ENCODE measurements at regions not wholly inside any gene's neighbourhood (a gene's known extent, or its start where the extent isn't known, plus 50 kb on each side); places are given as distances from the start of the nearest gene placed in this dataset.

- no peak overlapping the region for H2AFZ ChIP-seq (ENCODE audit: low read depth, low read length)
- no peaks in the 10 kb centered on the region for H3K9me3 ChIP-seq (ENCODE audit: insufficient read depth, low read length)
- peaks cover 40% of the 10 kb centered on the region for H3K27me3 ChIP-seq (ENCODE audit: low read depth, low read length)
- H3K4me2 ChIP-seq (ENCODE audit: low read length) = no peak overlapping the region
- H3K79me2 ChIP-seq (ENCODE audit: low read length) = no peaks in the 10 kb centered on the region
- TF ChIP-seq EZH2phosphoT487 (IDR thresholded peaks at IDR 0.05; ENCODE audit: low read depth) (no peak), CTCF (IDR thresholded peaks at IDR 0.05; ENCODE audit: low read depth, low read length) (no peak)
- H3K4me3 ChIP-seq (ENCODE audit: low read length) = no peak overlapping the region
- no peaks in the 10 kb centered on the region for H3K4me1 ChIP-seq (ENCODE audit: low read length)
- no peaks in the 10 kb centered on the region for H3K36me3 ChIP-seq (replicated peaks; ENCODE audit: low read depth, low read length)
- H3K27ac ChIP-seq (ENCODE audit: low read length) = no peak overlapping the region
- no peaks in the 10 kb centered on the region for H4K20me1 ChIP-seq (ENCODE audit: insufficient read depth, low read length)
- H3K9ac ChIP-seq (ENCODE audit: low read length) = no peak overlapping the region
Measured at GRCh38 chr1:157219600-157219999, 81.4 kb upstream of the ETV3 start.

GRCh38 chr1:157219182-157219581, 81.0 kb upstream of the ETV3 start:
- Histone ChIP-seq H3K27ac (ENCODE audit: low read length) (no peak overlapping the region), H3K9me3 (ENCODE audit: insufficient read depth, low read length) (no peaks in the 10 kb centered on the region), H3K36me3 (replicated peaks; ENCODE audit: low read depth, low read length) (no peaks in the 10 kb centered on the region), H3K79me2 (ENCODE audit: low read length) (no peaks in the 10 kb centered on the region), H4K20me1 (ENCODE audit: insufficient read depth, low read length) (no peaks in the 10 kb centered on the region), H2AFZ (ENCODE audit: low read depth, low read length) (no peak overlapping the region), H3K27me3 (ENCODE audit: low read depth, low read length) (peaks cover 36% of the 10 kb centered on the region), H3K4me2 (ENCODE audit: low read length) (no peak overlapping the region), H3K4me3 (ENCODE audit: low read length) (no peak overlapping the region), H3K4me1 (ENCODE audit: low read length) (no peaks in the 10 kb centered on the region), H3K9ac (ENCODE audit: low read length) (no peak overlapping the region)
- TF ChIP-seq CTCF (IDR thresholded peaks at IDR 0.05; ENCODE audit: low read depth, low read length) = no peak
- TF ChIP-seq EZH2phosphoT487 (IDR thresholded peaks at IDR 0.05; ENCODE audit: low read depth) = no peak

GRCh38 chr1:157218671-157219070, 80.5 kb upstream of the ETV3 start:
- Histone ChIP-seq H2AFZ (ENCODE audit: low read depth, low read length) (no peak overlapping the region), H3K4me1 (ENCODE audit: low read length) (no peaks in the 10 kb centered on the region), H4K20me1 (ENCODE audit: insufficient read depth, low read length) (no peaks in the 10 kb centered on the region), H3K4me3 (ENCODE audit: low read length) (no peak overlapping the region), H3K9ac (ENCODE audit: low read length) (no peak overlapping the region), H3K4me2 (ENCODE audit: low read length) (no peak overlapping the region), H3K9me3 (ENCODE audit: insufficient read depth, low read length) (no peaks in the 10 kb centered on the region), H3K27me3 (ENCODE audit: low read depth, low read length) (peaks cover 36% of the 10 kb centered on the region), H3K36me3 (replicated peaks; ENCODE audit: low read depth, low read length) (no peaks in the 10 kb centered on the region), H3K79me2 (ENCODE audit: low read length) (no peaks in the 10 kb centered on the region), H3K27ac (ENCODE audit: low read length) (no peak overlapping the region)
- TF ChIP-seq EZH2phosphoT487 (IDR thresholded peaks at IDR 0.05; ENCODE audit: low read depth) (no peak), CTCF (IDR thresholded peaks at IDR 0.05; ENCODE audit: low read depth, low read length) (no peak)

GRCh38 chr1:157217486-157217885, 79.3 kb upstream of the ETV3 start:
- Histone ChIP-seq H3K36me3 (replicated peaks; ENCODE audit: low read depth, low read length) (no peaks in the 10 kb centered on the region), H3K27ac (ENCODE audit: low read length) (no peak overlapping the region)
- TF ChIP-seq EZH2phosphoT487 (IDR thresholded peaks at IDR 0.05; ENCODE audit: low read depth) (no peak), CTCF (IDR thresholded peaks at IDR 0.05; ENCODE audit: low read depth, low read length) (no peak)

More at GRCh38 chr1:157217486-157217885, 79.3 kb upstream of the ETV3 start:
- Histone ChIP-seq H3K9me3 (ENCODE audit: insufficient read depth, low read length) (0 out of 2 replicates have a peak, but pooled peaks cover 6% of the 10 kb centered on the region), H3K27me3 (ENCODE audit: low read depth, low read length) (peaks cover 41% of the 10 kb centered on the region), H3K4me3 (ENCODE audit: low read length) (no peak overlapping the region), H4K20me1 (ENCODE audit: insufficient read depth, low read length) (no peaks in the 10 kb centered on the region), H3K4me1 (ENCODE audit: low read length) (no peaks in the 10 kb centered on the region), H2AFZ (ENCODE audit: low read depth, low read length) (no peak overlapping the region), H3K4me2 (ENCODE audit: low read length) (no peak overlapping the region), H3K9ac (ENCODE audit: low read length) (no peak overlapping the region), H3K79me2 (ENCODE audit: low read length) (no peaks in the 10 kb centered on the region)

All from OCI-LY3 (cell line).